GM06990 (cell line): ENCODE measurements at regions not wholly inside any gene's neighbourhood (a gene's known extent, or its start where the extent isn't known, plus 50 kb on each side); places are given as distances from the start of the nearest gene placed in this dataset.
"Not testable (repeated sequence)": the region's sequence is repeated elsewhere in the genome, so short reads cannot be mapped to it uniquely, and the experiment has no call there.

Experiments
- DNase-seq: peaks from one replicate; pipeline ENCODE4 v3.0.0-alpha.2; 2011; ENCODE audit not compliant: insufficient read length; ENCODE audit errors: extremely low read depth
- H3K27me3 ChIP-seq: replicated peaks from 2 replicates; pipeline ENCODE4 v1.6.0; 2011; ENCODE audit warnings: low read length; ENCODE audit not compliant: control insufficient read depth, insufficient read depth
- H3K36me3 ChIP-seq: 2 replicates; pipeline ENCODE4 v1.5.1; 2011; ENCODE audit warnings: low read length; ENCODE audit not compliant: control insufficient read depth, insufficient read depth
- H3K4me3 ChIP-seq: replicated peaks from 2 replicates; pipeline ENCODE4 v1.5.1; 2011; ENCODE audit warnings: low read depth, mild to moderate bottlenecking, control low read depth, low read length
- TF ChIP-seq, protein P1 (sequence below): IDR thresholded peaks from 2 replicates; pipeline ENCODE4 v1.5.1; 2011; ENCODE audit warnings: low read length, control low read depth, mild to moderate bottlenecking, inconsistent platforms; ENCODE audit not compliant: insufficient read depth, poor library complexity, severe bottlenecking

DNA sequence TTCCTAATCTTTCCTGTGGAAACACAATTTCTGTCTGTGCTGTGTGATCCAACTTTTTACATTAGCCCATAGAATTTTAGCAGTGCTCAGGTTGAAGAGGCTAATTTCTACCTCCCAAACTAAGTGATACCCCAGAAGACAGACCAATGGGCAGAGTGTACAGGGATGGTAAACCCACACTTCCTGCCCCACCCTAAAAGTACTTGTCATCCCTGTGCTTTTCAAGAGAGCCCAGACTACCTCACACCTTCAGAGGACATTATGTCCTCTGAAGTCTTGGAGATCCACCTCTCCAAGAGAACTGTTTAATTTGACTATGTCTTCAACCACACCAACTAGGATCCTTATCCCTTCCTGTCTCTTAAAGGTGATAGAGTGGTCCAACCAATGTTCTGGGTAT lies 82.0 kb upstream of the ACSL1 start:
- TF ChIP-seq, protein P1, sequence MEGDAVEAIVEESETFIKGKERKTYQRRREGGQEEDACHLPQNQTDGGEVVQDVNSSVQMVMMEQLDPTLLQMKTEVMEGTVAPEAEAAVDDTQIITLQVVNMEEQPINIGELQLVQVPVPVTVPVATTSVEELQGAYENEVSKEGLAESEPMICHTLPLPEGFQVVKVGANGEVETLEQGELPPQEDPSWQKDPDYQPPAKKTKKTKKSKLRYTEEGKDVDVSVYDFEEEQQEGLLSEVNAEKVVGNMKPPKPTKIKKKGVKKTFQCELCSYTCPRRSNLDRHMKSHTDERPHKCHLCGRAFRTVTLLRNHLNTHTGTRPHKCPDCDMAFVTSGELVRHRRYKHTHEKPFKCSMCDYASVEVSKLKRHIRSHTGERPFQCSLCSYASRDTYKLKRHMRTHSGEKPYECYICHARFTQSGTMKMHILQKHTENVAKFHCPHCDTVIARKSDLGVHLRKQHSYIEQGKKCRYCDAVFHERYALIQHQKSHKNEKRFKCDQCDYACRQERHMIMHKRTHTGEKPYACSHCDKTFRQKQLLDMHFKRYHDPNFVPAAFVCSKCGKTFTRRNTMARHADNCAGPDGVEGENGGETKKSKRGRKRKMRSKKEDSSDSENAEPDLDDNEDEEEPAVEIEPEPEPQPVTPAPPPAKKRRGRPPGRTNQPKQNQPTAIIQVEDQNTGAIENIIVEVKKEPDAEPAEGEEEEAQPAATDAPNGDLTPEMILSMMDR: no peak
- Histone ChIP-seq H3K27me3 (no peaks in the 10 kb centered on the region), H3K4me3 (no peak overlapping the region), H3K36me3 (no peaks in the 10 kb centered on the region)
- no peak for DNase-seq

DNA sequence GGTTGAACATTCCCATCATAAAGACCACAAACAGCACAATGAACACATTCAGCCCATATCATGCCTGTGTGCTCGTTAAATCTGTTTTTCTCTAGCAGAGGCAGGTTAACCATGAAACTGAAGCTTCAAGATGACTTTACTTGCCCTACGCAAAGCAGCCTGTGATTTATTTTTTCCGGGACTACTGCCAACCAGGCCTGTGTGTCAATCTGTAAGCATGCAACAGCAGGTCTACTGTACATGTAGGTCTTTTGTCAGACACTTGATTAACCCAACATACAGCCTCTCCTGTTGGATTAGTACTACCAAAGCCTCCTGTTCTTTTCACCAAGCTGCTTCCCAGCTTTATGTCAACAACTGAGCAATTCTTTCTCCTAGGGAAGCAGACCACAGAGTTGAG lies 85.5 kb upstream of the ACSL1 start:
- no peaks in the 10 kb centered on the region for H3K36me3 ChIP-seq
- no peak overlapping the region for H3K4me3 ChIP-seq
- TF ChIP-seq, protein P1: no peak
- H3K27me3 ChIP-seq: no peaks in the 10 kb centered on the region
- no peak for DNase-seq

DNA sequence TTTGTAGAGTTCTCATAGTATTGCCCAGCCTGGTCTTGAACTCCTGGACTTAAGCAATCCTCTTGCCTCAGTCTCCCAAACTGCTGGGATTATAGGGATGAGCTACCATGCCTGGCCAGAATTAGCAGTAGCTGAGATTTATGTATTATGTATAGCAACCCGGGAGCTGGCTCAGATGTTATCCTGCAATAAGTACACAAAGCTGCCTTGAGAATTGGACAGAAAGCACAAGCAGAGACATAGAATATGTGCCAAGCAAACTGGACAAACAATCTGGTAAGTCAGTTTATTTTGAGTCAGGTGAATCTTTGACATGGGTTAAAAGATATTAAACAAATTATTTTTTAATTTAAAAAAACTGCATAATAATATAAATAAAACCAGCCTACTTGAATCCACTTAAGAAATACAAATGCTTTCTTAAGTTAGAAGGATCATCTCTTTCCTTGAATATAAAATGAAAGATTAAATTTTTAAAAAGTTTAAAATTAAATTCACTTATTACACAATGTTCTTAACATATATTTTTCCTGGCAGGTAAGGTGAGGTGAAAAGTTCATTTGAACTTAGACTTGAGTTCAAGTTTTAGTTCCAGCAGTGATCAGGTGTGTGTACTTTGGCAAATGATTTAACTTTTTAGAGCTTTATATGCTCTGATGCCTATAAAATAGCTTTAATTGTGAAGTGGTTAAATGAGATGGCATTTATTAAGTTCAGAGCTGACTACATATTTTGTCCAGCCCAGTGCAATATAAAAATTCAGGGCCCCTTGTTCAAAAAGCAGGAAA lies 87.8 kb upstream of the ACSL1 start:
- H3K4me3 ChIP-seq: no peak overlapping the region
- no peaks in the 10 kb centered on the region for H3K36me3 ChIP-seq
- TF ChIP-seq, protein P1: no peak
- H3K27me3 ChIP-seq: no peaks in the 10 kb centered on the region
- DNase-seq: no peak

DNA sequence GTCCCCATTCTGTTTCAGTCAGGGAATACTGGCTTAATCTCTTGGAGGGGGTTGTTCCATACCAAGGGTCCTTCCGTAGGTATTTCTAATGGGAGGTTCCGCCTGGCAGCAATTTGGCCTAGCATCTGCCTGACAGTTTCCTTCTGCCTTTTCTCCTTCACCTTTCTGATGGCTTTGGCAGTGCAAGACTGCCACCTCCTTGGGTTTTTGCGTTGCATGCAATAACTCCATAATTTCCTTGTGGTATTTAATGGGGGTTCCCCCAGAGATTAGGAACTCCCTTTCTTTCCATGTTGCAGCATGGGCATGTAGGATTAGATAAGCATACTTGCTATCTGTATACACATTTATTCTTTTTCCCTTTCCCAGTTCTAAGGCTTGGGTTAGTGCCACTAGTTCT lies 93.0 kb upstream of the ACSL1 start:
- DNase-seq, H3K27me3 ChIP-seq: not testable (repeated sequence)

DNA sequence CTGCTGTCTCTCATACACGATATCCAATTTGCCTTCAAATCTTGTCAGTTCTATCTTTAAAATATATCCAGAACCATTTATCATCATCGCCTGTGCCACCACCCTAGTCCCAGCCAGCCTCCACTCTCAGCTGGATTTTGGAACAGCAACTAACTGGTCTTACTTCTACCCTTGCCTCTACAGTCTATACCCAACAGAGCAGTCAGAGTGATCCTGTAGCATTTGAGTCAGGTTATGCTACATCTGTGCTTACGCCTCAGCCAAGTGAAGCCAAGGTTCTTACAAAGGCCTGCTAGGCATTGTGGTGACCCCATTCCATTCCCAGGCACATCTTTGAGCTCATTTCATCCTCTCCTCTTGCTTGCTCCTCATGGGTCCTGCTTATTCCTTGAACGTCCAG lies 95.7 kb upstream of the ACSL1 start:
- DNase-seq: no peak
- no peaks in the 10 kb centered on the region for H3K27me3 ChIP-seq
- H3K4me3 ChIP-seq: no peak overlapping the region
- TF ChIP-seq, protein P1: no peak
- no peaks in the 10 kb centered on the region for H3K36me3 ChIP-seq

More for the DNA sequence above, 93.0 kb upstream of the ACSL1 start:
- not testable (repeated sequence) for H3K4me3 ChIP-seq, H3K36me3 ChIP-seq

DNA sequence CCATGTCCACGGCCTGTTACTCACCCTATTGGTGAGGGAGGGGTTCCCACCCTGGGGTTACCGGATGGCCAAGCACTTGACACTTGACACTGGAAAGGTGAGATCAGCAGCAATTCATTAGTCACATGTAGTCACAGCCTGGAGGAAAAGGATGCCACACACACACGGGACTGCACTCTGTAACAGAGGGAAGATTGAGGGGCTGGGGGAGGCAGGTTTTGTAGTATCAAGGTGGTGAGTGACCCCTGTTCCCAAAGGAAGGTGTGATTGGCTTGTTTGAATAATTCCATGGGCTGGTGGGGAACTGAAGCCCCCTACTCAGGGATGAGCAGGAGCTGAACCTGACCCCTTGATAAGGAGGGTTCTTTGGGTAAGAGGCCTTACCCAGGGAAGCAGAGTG lies 96.0 kb upstream of the HELT start:
- H3K27me3 ChIP-seq: no peaks in the 10 kb centered on the region
- DNase-seq: no peak
- H3K36me3 ChIP-seq: no peaks in the 10 kb centered on the region
- no peak overlapping the region for H3K4me3 ChIP-seq
- TF ChIP-seq, protein P1: no peak
